ENCODE measurements at regions not wholly inside any gene's neighbourhood (a gene's known extent, or its start where the extent isn't known, plus 50 kb on each side); places are given as distances from the start of the nearest gene placed in this dataset.

DNA sequence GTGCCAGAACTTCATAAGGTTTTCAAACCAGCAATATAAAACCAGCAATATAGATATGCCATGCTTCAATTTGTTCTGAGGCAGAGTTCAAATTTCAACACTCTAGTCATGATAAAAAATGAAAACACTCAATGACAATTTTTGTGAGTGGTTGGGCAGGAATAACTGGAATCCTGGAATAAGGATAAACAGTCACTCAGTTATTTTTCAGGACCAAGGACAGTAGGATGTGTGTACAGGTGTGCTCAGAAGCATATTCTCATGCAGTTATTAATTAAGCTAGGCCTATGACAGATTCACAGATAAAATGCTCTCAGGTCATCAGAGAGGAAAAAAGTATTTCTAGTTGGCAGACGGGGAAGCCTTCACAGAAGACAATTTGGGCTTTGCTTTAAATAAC, 117.3 kb upstream of the PPP2R2B start:
- TF ChIP-seq, protein P1, sequence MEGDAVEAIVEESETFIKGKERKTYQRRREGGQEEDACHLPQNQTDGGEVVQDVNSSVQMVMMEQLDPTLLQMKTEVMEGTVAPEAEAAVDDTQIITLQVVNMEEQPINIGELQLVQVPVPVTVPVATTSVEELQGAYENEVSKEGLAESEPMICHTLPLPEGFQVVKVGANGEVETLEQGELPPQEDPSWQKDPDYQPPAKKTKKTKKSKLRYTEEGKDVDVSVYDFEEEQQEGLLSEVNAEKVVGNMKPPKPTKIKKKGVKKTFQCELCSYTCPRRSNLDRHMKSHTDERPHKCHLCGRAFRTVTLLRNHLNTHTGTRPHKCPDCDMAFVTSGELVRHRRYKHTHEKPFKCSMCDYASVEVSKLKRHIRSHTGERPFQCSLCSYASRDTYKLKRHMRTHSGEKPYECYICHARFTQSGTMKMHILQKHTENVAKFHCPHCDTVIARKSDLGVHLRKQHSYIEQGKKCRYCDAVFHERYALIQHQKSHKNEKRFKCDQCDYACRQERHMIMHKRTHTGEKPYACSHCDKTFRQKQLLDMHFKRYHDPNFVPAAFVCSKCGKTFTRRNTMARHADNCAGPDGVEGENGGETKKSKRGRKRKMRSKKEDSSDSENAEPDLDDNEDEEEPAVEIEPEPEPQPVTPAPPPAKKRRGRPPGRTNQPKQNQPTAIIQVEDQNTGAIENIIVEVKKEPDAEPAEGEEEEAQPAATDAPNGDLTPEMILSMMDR (IDR thresholded peaks at IDR 0.05; ENCODE audit: poor library complexity) = no peak
- TF ChIP-seq EZH2 (IDR thresholded peaks at IDR 0.05; ENCODE audit: borderline replicate concordance) = no peak
- no peak for TF ChIP-seq EZH2phosphoT487 (IDR thresholded peaks at IDR 0.05; ENCODE audit: low read depth, severe bottlenecking, unreplicated experiment)
